ENCODE measurements at regions not wholly inside any gene's neighbourhood (a gene's known extent, or its start where the extent isn't known, plus 50 kb on each side); places are given as distances from the start of the nearest gene placed in this dataset.

DNA sequence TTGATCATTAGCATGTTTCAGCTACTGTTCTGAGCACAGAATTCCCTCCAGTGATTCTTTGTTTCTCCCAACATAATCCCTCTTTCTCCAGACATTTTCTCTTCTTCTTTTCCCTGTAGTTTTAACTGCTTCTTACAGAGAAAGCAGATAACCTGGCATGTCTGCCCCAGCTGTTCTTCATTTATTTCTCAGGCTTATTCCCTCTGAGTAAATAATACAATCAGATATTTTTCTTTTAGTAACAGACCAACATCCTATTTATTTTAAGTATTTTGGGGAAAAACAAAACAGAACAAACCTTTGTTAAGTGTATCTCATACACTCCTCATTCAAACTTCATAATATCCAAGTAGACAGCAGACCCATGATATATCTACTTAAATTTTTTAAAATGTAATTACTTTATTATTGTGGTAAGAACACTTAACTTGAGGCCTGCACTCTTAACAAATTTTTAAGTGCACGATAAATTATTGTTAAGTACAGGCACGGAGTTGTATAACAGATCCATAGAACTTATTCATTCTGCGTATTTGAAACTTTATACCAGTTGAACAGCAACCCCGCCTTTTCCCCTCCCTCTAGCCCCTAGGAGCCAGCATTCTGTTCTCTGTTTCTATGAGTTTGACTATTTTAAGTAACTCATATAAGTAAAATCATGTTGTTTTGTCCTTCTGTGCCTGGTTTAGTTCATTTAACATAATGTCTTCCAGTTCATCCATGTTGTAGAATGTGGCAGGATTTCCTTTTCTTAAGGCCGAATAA lies 540.0 kb downstream of the LMO7 start (continued):
- TF ChIP-seq, protein P1, sequence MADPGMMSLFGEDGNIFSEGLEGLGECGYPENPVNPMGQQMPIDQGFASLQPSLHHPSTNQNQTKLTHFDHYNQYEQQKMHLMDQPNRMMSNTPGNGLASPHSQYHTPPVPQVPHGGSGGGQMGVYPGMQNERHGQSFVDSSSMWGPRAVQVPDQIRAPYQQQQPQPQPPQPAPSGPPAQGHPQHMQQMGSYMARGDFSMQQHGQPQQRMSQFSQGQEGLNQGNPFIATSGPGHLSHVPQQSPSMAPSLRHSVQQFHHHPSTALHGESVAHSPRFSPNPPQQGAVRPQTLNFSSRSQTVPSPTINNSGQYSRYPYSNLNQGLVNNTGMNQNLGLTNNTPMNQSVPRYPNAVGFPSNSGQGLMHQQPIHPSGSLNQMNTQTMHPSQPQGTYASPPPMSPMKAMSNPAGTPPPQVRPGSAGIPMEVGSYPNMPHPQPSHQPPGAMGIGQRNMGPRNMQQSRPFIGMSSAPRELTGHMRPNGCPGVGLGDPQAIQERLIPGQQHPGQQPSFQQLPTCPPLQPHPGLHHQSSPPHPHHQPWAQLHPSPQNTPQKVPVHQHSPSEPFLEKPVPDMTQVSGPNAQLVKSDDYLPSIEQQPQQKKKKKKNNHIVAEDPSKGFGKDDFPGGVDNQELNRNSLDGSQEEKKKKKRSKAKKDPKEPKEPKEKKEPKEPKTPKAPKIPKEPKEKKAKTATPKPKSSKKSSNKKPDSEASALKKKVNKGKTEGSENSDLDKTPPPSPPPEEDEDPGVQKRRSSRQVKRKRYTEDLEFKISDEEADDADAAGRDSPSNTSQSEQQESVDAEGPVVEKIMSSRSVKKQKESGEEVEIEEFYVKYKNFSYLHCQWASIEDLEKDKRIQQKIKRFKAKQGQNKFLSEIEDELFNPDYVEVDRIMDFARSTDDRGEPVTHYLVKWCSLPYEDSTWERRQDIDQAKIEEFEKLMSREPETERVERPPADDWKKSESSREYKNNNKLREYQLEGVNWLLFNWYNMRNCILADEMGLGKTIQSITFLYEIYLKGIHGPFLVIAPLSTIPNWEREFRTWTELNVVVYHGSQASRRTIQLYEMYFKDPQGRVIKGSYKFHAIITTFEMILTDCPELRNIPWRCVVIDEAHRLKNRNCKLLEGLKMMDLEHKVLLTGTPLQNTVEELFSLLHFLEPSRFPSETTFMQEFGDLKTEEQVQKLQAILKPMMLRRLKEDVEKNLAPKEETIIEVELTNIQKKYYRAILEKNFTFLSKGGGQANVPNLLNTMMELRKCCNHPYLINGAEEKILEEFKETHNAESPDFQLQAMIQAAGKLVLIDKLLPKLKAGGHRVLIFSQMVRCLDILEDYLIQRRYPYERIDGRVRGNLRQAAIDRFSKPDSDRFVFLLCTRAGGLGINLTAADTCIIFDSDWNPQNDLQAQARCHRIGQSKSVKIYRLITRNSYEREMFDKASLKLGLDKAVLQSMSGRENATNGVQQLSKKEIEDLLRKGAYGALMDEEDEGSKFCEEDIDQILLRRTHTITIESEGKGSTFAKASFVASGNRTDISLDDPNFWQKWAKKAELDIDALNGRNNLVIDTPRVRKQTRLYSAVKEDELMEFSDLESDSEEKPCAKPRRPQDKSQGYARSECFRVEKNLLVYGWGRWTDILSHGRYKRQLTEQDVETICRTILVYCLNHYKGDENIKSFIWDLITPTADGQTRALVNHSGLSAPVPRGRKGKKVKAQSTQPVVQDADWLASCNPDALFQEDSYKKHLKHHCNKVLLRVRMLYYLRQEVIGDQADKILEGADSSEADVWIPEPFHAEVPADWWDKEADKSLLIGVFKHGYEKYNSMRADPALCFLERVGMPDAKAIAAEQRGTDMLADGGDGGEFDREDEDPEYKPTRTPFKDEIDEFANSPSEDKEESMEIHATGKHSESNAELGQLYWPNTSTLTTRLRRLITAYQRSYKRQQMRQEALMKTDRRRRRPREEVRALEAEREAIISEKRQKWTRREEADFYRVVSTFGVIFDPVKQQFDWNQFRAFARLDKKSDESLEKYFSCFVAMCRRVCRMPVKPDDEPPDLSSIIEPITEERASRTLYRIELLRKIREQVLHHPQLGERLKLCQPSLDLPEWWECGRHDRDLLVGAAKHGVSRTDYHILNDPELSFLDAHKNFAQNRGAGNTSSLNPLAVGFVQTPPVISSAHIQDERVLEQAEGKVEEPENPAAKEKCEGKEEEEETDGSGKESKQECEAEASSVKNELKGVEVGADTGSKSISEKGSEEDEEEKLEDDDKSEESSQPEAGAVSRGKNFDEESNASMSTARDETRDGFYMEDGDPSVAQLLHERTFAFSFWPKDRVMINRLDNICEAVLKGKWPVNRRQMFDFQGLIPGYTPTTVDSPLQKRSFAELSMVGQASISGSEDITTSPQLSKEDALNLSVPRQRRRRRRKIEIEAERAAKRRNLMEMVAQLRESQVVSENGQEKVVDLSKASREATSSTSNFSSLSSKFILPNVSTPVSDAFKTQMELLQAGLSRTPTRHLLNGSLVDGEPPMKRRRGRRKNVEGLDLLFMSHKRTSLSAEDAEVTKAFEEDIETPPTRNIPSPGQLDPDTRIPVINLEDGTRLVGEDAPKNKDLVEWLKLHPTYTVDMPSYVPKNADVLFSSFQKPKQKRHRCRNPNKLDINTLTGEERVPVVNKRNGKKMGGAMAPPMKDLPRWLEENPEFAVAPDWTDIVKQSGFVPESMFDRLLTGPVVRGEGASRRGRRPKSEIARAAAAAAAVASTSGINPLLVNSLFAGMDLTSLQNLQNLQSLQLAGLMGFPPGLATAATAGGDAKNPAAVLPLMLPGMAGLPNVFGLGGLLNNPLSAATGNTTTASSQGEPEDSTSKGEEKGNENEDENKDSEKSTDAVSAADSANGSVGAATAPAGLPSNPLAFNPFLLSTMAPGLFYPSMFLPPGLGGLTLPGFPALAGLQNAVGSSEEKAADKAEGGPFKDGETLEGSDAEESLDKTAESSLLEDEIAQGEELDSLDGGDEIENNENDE (IDR thresholded peaks at IDR 0.05; ENCODE audit: insufficient replicate concordance, low read length): no peak
- TF ChIP-seq TEAD4 (IDR thresholded peaks at IDR 0.05; ENCODE audit: low read depth, low read length) (no peak), SRF (IDR thresholded peaks at IDR 0.05; ENCODE audit: low read depth, low read length) (no peak), HDAC2 (IDR thresholded peaks at IDR 0.05; ENCODE audit: borderline replicate concordance in 1 of 2, low read depth in 2 of 2, low read length in 2 of 2) (no peak), RXRA (IDR thresholded peaks at IDR 0.05; ENCODE audit: insufficient read depth, low read depth, low read length) (no peak), CEBPB (IDR thresholded peaks at IDR 0.05; ENCODE audit: low read depth, low read length) (no peak), TAF1 (IDR thresholded peaks at IDR 0.05; ENCODE audit: low read depth, low read length) (no peak), SAP30 (IDR thresholded peaks at IDR 0.05; ENCODE audit: insufficient read depth, insufficient replicate concordance, low read length) (no peak), SP4 (IDR thresholded peaks at IDR 0.05; ENCODE audit: low read length) (no peak)
- TF ChIP-seq, protein P2, sequence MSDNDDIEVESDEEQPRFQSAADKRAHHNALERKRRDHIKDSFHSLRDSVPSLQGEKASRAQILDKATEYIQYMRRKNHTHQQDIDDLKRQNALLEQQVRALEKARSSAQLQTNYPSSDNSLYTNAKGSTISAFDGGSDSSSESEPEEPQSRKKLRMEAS (IDR thresholded peaks at IDR 0.05): no peak

All from H1 (cell line).